Heart left ventricle (tissue), 13 donors: ENCODE measurements at regions not wholly inside any gene's neighbourhood (a gene's known extent, or its start where the extent isn't known, plus 50 kb on each side); places are given as distances from the start of the nearest gene placed in this dataset.

Experiments used
- POLR2A ChIP-seq, 2 donors: fragments of 450-650 bp; IDR thresholded peaks; one replicate each; pipeline ENCODE4 v1.6.1; 2017; ENCODE audit warnings: antibody characterized with exemption in 2 of 2, mild to moderate bottlenecking in 2 of 2, moderate library complexity in 2 of 2
- TF ChIP-seq, protein P1 (sequence below), 12 donors: fragments of 200-600 bp; sonication (generic) in 4 of 12; IDR thresholded peaks; one replicate each; pipeline versions ENCODE4 v1.5.0 to v1.8.0; 2018 to 2022; ENCODE audit warnings: antibody characterized with exemption in 12 of 12, mild to moderate bottlenecking in 5 of 12
- donor health status: ischemic (EF 13 %, LVEDD 7.1; RV severe dilation, severe dysfunction).
- donor health status: DM: no; HTN: yes; CAD: no.
- donor health status: DM: no; HTN: no; CAD: no.
- donor health status: ischemic (EF 25% LVEDD 6.9; RV normal size, moderate dysfunction).
- donor health status: ischemic (EF 25% LVEDD 5.7; RV mildly dilated, moderate dysfunction).
- donor health status: ischemic (EF 35%, LVEDD 5.7; RV mildly dilated, moderate dysfunction).
- donor health status: nonischemic (EF 11% LVEDD 7.7; RV severe dilation, severe dysfunction).
- donor health status: DM: yes; HTN: yes; CAD: no.
- donor health status: PGD.
- donor health status: ischemic (EF 29% LVEDD 5.4; RV normal size, mild dysfunction).
- donor health status: nonischemic (EF 23%, LVEDD 6.1; RV moderate dilation, normal function).

DNA sequence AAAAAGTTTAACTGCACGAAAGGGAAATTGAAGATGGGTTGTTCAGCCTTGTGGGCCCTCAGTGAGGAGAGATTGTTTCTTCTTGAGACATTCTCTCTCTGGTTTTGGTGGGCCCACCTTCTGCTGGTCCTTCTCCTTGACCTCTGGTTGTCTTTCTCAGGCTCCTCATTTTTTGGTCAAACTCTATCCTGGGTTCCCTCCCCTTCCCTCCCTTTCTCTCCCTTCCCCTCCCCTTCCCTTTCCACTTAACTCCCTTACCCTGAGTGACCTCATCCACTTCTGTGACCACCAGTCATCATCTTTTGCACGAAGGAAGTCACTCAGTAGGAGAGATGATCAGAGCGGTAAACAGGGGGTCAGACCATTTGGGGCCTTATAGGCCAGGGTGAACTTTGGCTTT, 71.5 kb upstream of the RALY start:
- TF ChIP-seq, protein P1, sequence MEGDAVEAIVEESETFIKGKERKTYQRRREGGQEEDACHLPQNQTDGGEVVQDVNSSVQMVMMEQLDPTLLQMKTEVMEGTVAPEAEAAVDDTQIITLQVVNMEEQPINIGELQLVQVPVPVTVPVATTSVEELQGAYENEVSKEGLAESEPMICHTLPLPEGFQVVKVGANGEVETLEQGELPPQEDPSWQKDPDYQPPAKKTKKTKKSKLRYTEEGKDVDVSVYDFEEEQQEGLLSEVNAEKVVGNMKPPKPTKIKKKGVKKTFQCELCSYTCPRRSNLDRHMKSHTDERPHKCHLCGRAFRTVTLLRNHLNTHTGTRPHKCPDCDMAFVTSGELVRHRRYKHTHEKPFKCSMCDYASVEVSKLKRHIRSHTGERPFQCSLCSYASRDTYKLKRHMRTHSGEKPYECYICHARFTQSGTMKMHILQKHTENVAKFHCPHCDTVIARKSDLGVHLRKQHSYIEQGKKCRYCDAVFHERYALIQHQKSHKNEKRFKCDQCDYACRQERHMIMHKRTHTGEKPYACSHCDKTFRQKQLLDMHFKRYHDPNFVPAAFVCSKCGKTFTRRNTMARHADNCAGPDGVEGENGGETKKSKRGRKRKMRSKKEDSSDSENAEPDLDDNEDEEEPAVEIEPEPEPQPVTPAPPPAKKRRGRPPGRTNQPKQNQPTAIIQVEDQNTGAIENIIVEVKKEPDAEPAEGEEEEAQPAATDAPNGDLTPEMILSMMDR (IDR thresholded peaks at IDR 0.05), result no peak
- TF ChIP-seq POLR2A (IDR thresholded peaks at IDR 0.05), result no peak
